GM18519 (cell line): ENCODE measurements at regions not wholly inside any gene's neighbourhood (a gene's known extent, or its start where the extent isn't known, plus 50 kb on each side); places are given as distances from the start of the nearest gene placed in this dataset.
"Not testable (repeated sequence)": the region's sequence is repeated elsewhere in the genome, so short reads cannot be mapped to it uniquely, and the experiment has no call there.

ENCODE experiments used
- ATAC-seq: cut with Tn5 transposase; IDR thresholded peaks from one replicate; pipeline ENCODE4 v1.9.1; 2021; ENCODE audit warnings: mild to moderate bottlenecking, moderate library complexity; ENCODE audit not compliant: unreplicated experiment, low FRiP score

DNA sequence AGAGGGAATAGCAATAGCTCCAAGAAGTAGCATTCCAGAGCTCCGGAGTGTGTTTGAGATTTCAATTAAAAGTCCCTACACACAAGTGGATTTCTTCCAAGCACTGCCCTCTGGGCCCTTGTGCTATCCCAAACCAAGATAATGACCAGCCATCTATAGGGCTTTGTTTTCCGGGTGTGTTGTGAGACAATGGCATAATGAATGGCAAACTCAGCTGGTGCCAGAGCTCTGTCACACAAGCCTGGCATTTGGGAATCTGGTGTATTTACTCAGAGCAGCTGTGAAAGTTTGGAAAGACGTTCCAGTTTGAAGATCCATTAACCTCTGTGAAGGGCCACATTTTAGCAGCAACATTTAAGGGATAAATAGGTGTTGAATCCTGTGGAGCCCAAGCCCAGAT lies 61.2 kb upstream of the TMTC2 start:
- no peak for ATAC-seq

DNA sequence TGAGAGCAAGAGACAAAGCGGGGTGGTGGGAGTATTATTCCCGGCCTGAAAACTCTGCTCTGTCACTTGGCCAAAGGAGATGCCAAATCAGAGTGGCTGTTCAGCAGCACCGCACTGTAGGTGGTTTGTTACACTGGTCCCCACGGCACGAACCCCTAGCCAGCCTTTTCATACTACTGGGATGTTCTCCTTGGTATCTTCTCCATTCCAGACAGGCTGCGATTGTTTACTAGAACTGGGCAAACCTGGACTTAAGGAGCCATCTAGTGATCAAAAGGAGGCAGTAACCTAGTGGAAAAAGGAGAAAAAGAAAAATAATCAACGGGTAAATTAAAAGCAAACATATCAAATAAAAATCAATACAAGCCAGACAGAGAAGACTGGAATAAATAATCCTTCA lies 58.9 kb upstream of the TMTC2 start:
- peak; percentile 59 for ATAC-seq

DNA sequence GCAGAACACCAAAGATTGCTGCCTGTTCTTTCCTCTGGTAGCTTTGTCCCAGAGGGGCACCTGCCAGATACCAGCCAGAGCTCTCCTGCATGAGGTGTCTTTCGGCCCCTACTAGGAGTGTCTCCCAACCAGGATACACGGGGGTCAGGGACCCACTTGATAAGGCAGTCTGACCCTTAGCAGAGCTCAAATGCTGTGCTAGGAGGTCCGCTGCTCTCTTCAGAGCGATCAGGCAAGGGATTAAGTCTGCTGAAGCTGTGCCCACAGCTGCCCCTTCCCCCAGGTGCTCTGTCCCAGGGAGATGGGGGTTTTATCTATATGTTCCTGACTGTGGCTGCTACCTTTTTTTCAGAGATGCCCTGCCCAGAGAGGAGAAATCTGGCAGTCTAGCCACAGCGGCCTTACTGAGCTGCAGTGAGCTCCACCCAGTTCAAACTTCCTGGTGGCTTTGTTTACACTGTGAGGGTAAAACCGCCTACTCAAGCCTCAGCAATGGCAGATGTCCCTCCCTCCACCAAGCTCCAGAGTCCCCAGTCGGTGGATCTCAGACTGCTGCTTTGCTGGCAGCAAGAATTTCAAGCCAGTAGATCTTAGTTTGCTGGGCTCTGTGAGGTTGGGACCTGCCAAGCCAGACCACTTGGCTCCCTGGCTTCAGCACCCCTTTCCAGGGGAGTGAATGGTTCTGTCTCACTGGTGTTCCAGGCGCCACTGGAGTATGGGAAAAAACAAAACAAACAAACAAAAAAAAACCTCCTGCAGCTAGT lies 52.0 kb upstream of the TMTC2 start:
- ATAC-seq = not testable (repeated sequence)

DNA sequence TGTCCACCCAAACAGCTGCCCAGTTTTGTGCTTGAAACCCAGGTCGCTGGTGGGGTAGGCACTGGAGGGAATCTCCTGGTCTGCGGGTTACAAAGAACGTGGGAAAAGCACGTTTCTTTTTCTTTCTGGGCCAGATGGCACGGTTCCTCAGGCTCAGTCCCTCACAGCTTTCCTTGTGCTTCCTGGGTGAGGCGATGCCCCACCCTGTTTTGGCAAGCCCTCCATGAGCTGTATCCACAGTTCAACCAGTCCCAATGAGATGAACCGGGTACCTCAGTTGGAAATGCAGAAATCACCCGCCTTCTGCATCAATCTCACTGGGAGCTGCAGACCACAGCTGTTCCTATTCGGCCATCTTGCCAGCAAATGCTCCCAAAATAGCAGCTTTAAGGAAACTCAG lies 51.4 kb upstream of the TMTC2 start:
- no peak for ATAC-seq
